Liver (tissue), 3 donors: ENCODE measurements at regions not wholly inside any gene's neighbourhood (a gene's known extent, or its start where the extent isn't known, plus 50 kb on each side); places are given as distances from the start of the nearest gene placed in this dataset.

Source experiments
- CTCF ChIP-seq: fragments of 150-350 bp; IDR thresholded peaks from 2 replicates; pipeline ENCODE4 v1.5.1; 2017; ENCODE audit warnings: improper control_type of control experiment, low read depth, low read length; ENCODE audit not compliant: missing input control
- EGR1 ChIP-seq, 2 donors: IDR thresholded peaks; 2 replicates each; pipeline ENCODE4 v1.6.1; 2016 to 2018; ENCODE audit warnings: antibody characterized with exemption in 2 of 2, low read depth in 2 of 2
- FOXA1 ChIP-seq: IDR thresholded peaks from 2 replicates; pipeline ENCODE4 v1.6.1; 2016; ENCODE audit warnings: antibody characterized with exemption
- FOXA2 ChIP-seq: IDR thresholded peaks from 2 replicates; pipeline ENCODE4 v1.6.1; 2016; ENCODE audit warnings: antibody characterized with exemption
- GABPA ChIP-seq, 2 donors: IDR thresholded peaks in 1 of 2; conservative IDR thresholded peaks in 1 of 2; 2 replicates each; pipeline ENCODE4 v1.6.1; 2016; ENCODE audit warnings: antibody characterized with exemption in 2 of 2, mild to moderate bottlenecking in 1 of 2, moderate library complexity in 1 of 2
- MAX ChIP-seq: IDR thresholded peaks from 2 replicates; pipeline ENCODE4 v1.6.1; 2016; ENCODE audit warnings: antibody characterized with exemption
- RAD21 ChIP-seq, 2 donors: IDR thresholded peaks; 2 replicates each; pipeline ENCODE4 v1.6.1; 2016; ENCODE audit warnings: antibody characterized with exemption in 2 of 2, mild to moderate bottlenecking in 2 of 2
- REST ChIP-seq: IDR thresholded peaks from 2 replicates; pipeline ENCODE4 v1.6.1; 2016; ENCODE audit warnings: antibody characterized with exemption, mild to moderate bottlenecking
- SP1 ChIP-seq: IDR thresholded peaks from 2 replicates; pipeline ENCODE4 v1.6.1; 2018; ENCODE audit warnings: antibody characterized with exemption, mild to moderate bottlenecking
- TAF1 ChIP-seq: conservative IDR thresholded peaks from 2 replicates; pipeline ENCODE4 v1.6.1; 2016; ENCODE audit warnings: antibody characterized with exemption, mild to moderate bottlenecking
- YY1 ChIP-seq: IDR thresholded peaks from 2 replicates; pipeline ENCODE4 v1.6.1; 2016; ENCODE audit warnings: antibody characterized with exemption, mild to moderate bottlenecking
- ZBTB33 ChIP-seq: IDR thresholded peaks from 2 replicates; pipeline ENCODE4 v1.6.1; 2016; ENCODE audit warnings: antibody characterized with exemption
- donor health status: healthy.
- donor health status: healthy.

- no peak for TF ChIP-seq REST
- no peak for TF ChIP-seq YY1
- no peak for TF ChIP-seq CTCF
- TF ChIP-seq FOXA2: no peak
- TF ChIP-seq EGR1 (IDR thresholded peaks at IDR 0.05; ENCODE audit: low read depth in 2 of 2): no peak
- no peak for TF ChIP-seq MAX
- no peak for TF ChIP-seq RAD21 (IDR thresholded peaks at IDR 0.05)
- TF ChIP-seq FOXA1: no peak
- no peak for TF ChIP-seq ZBTB33
- TF ChIP-seq SP1: no peak
- TF ChIP-seq TAF1: no peak
- no peak for TF ChIP-seq GABPA (IDR thresholded peaks at IDR 0.05 in 1 of 2, conservative IDR thresholded peaks at IDR 0.05 in 1 of 2)
These were observed 142.8 kb upstream of the TMCC3 start for GRCh38 chr12:94793191-94793595.
